GM18526 (cell line): ENCODE measurements at regions not wholly inside any gene's neighbourhood (a gene's known extent, or its start where the extent isn't known, plus 50 kb on each side); places are given as distances from the start of the nearest gene placed in this dataset.

ENCODE experiments used
- POLR2A ChIP-seq: IDR thresholded peaks from 3 replicates; pipeline ENCODE4 v1.6.1; 2011; ENCODE audit not compliant: insufficient read length; ENCODE audit errors: extremely low read depth

GRCh38 chr13:50344717-50345116 lies 329.5 kb downstream of the KCNRG start:
- TF ChIP-seq POLR2A: no peak

DNA sequence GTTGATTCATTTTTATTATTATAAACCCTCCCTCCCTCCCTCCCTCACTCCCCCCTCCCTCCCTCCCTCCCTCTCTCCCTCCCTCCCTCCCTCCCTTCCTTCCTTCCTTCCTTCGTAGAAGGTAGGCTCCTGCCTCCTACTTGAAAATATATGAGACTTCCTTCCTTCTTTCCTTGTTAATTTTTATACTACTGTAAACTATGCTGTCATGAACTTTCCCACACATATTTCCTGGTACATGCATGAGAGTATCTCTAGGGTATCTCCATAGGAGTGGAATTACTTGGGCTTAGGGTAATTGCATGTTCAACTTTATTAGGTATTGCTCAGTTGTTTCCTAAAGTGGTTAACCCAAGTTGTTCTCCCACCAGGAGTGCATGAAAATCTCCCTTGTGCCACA lies 330.6 kb downstream of the KCNRG start:
- no peak for TF ChIP-seq POLR2A

GRCh38 chr13:50348371-50348770 lies 333.1 kb downstream of the KCNRG start:
- no peak for TF ChIP-seq POLR2A

- TF ChIP-seq POLR2A: no peak
These were observed 337.7 kb downstream of the KCNRG start for GRCh38 chr13:50352720-50353480.

- no peak for TF ChIP-seq POLR2A
These were observed 338.6 kb downstream of the KCNRG start for GRCh38 chr13:50353651-50354415.

- no peak for TF ChIP-seq POLR2A
These were observed 340.6 kb downstream of the KCNRG start for GRCh38 chr13:50355797-50356196.

DNA sequence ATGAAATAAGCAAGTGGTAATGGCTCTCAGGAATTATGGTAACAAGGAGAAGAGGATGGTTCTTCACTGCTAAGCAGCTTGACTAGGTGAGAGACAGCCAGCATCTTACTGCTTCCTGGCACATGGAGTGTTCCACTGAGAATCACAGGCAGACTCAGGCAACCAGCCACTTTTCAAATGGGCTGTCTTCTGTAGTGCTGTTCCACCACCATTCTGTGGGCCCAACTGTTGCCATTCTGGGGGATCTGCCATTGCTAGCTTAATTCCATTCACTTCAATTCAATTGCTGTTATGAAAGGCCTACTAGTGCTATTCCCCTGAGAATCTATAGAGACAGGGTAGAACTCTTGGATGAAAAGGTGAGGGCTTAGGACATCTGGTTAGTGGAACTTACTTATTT lies 341.9 kb downstream of the KCNRG start:
- no peak for TF ChIP-seq POLR2A

GRCh38 chr13:50357586-50358118 lies 342.4 kb downstream of the KCNRG start:
- TF ChIP-seq POLR2A: no peak

GRCh38 chr13:50358231-50359040 lies 343.2 kb downstream of the KCNRG start:
- no peak for TF ChIP-seq POLR2A

DNA sequence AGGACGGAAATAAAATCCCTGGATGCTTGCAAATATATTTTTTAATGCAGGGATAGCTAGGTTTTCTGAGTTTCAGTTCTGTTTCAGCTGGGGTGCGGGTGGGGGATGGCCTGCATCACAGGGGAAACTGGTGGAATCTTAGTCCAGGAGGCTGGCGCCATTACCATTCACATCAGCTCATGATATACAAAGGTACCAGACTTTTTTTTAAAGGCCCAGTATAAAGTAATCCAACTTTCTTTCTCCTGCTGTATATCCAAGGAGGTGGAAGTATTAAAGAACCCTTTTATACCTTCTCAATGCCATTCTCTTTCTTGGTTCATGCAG lies 343.8 kb downstream of the KCNRG start:
- no peak for TF ChIP-seq POLR2A

- TF ChIP-seq POLR2A: no peak
These were observed 344.5 kb downstream of the KCNRG start for GRCh38 chr13:50359779-50360178.

- TF ChIP-seq POLR2A: no peak
These were observed 345.4 kb downstream of the KCNRG start for GRCh38 chr13:50360637-50361036.

DNA sequence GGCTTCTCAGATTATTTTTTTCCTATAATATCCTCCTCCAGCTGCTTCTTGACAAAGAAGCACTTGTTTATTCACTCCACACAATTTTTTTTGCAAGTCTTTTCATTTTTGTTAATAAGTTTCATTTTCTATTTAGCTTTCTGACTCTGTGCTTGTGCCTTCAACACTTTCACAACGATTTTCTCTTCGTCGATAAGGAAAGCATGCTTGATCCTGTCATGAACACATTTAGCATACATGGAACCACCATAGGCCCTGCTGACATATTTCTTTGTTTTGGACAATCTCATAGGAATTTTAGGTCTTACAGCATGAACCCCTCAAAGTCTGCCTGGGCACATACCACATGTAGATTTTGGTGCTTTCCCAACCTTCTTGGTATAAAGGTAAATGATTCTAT lies 346.0 kb downstream of the KCNRG start:
- TF ChIP-seq POLR2A: no peak

DNA sequence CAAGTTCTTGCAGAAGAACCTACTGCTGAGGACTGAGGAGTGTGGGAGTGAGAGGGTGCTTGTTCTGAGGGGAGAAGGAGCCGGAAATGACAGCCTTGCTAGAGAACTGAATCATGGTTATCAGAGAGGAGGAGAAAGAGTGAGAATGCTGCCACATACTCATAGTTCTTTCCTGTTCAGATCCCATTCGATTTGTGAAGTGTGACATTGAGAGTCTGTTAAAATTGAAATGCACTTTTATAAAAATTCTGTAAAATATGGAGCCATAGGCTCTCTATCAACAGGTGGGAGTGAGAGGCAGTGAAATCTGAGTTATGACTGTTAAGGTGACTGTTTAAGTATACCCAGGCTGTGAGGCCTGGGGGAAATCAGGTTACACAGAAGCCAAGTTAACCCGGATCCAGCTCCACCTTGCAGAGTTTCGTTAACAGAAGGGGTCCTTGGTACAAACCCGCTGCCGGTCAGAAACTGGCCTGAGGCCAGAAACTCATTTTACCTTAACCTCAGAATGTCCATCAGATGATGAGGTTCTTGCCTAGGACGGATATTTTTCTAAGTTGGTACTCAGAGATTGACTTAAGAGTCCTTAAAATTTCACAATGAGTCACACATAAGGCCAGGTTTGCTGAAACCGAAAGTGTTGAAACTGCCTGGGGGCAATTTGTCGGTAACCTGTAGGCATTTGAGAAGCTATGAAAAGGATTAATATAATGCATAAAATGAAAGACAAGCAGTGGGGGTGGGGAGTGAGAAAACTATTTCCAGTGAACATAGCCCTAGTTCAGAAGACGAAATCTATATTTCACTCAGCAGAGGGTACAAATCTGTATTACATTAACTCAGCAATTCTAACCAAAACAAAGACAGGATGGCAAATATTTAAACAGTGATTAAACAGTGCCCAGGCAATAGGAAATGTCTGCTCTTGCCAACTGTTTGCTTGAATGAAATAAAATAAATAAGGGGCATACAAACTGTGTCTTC lies 350.5 kb downstream of the KCNRG start:
- TF ChIP-seq POLR2A: no peak
